HG03520 (cell line): ENCODE measurements at regions not wholly inside any gene's neighbourhood (a gene's known extent, or its start where the extent isn't known, plus 50 kb on each side); places are given as distances from the start of the nearest gene placed in this dataset.

Experiments
- ATAC-seq: cut with Tn5 transposase; IDR thresholded peaks from one replicate; pipeline ENCODE4 v1.9.1; 2021; ENCODE audit warnings: mild to moderate bottlenecking, moderate library complexity; ENCODE audit not compliant: unreplicated experiment

- ATAC-seq, result no peak
These were observed 193.1 kb upstream of the KLF14 start for GRCh38 chr7:130927062-130927461.

- ATAC-seq, result no peak
These were observed 193.6 kb upstream of the KLF14 start for GRCh38 chr7:130927564-130927963.

GRCh38 chr7:130929896-130930659 is 196.1 kb upstream of the KLF14 start:
- no peak for ATAC-seq

- no peak for ATAC-seq
These were observed 196.7 kb upstream of the KLF14 start for GRCh38 chr7:130930681-130931080.

GRCh38 chr7:130931423-130931822 is 197.4 kb upstream of the KLF14 start:
- no peak for ATAC-seq

- no peak for ATAC-seq
These were observed 198.1 kb upstream of the KLF14 start for GRCh38 chr7:130932088-130932487.

- ATAC-seq, result no peak
These were observed 198.8 kb upstream of the KLF14 start for GRCh38 chr7:130932667-130933432.

- ATAC-seq, result no peak
These were observed 199.9 kb upstream of the KLF14 start for GRCh38 chr7:130933919-130934318.

- no peak for ATAC-seq
These were observed 201.7 kb upstream of the KLF14 start for GRCh38 chr7:130935564-130936157.

- no peak for ATAC-seq
These were observed 202.4 kb upstream of the KLF14 start for GRCh38 chr7:130936202-130936931.

- no peak for ATAC-seq
These were observed 203.0 kb upstream of the KLF14 start for GRCh38 chr7:130937016-130937415.

GRCh38 chr7:130937830-130938229 is 203.8 kb upstream of the KLF14 start:
- ATAC-seq, result no peak

- no peak for ATAC-seq
These were observed 204.7 kb upstream of the KLF14 start for GRCh38 chr7:130938661-130939060.

GRCh38 chr7:130939321-130940095 is 205.5 kb upstream of the KLF14 start:
- no peak for ATAC-seq

- no peak for ATAC-seq
These were observed 206.3 kb upstream of the KLF14 start for GRCh38 chr7:130940326-130940725.

GRCh38 chr7:130940907-130941306 is 206.9 kb upstream of the KLF14 start:
- ATAC-seq, result no peak

- no peak for ATAC-seq
These were observed 207.6 kb upstream of the KLF14 start for GRCh38 chr7:130941322-130942210.

- ATAC-seq, result no peak
These were observed 208.4 kb upstream of the KLF14 start for GRCh38 chr7:130942211-130942964.
